Liver (tissue), 8 donors: ENCODE measurements at regions not wholly inside any gene's neighbourhood (a gene's known extent, or its start where the extent isn't known, plus 50 kb on each side); places are given as distances from the start of the nearest gene placed in this dataset.

Experiments used
- DNase-seq: peaks from one replicate; pipeline ENCODE4 v3.0.0-alpha.2; 2017; ENCODE audit warnings: low spot score
- H3K27ac ChIP-seq, 2 donors: one replicate each; pipeline ENCODE4 v1.7.0; 2013; ENCODE audit warnings: inconsistent platforms in 2 of 2, low read length in 2 of 2, control low read depth in 1 of 2, low read depth in 1 of 2, mild to moderate bottlenecking in 1 of 2
- H3K27me3 ChIP-seq, 4 donors: one replicate each; pipeline versions ENCODE4 v1.6.1 to v1.7.0; 2013; ENCODE audit warnings: low read length in 3 of 4, inconsistent platforms in 1 of 4, mild to moderate bottlenecking in 1 of 4, moderate library complexity in 1 of 4; ENCODE audit not compliant: control insufficient read depth in 4 of 4, insufficient read depth in 4 of 4
- H3K36me3 ChIP-seq, 4 donors: one replicate each; pipeline versions ENCODE4 v1.6.1 to v1.7.0; 2013; ENCODE audit warnings: low read length in 3 of 4, mild to moderate bottlenecking in 3 of 4, low read depth in 1 of 4, moderate library complexity in 1 of 4; ENCODE audit not compliant: control insufficient read depth in 4 of 4, insufficient read depth in 3 of 4
- H3K4me1 ChIP-seq, 4 donors: one replicate each; pipeline versions ENCODE4 v1.6.1 to v1.7.0; 2013; ENCODE audit warnings: low read length in 3 of 4, mild to moderate bottlenecking in 3 of 4, moderate library complexity in 1 of 4; ENCODE audit not compliant: control insufficient read depth in 4 of 4, insufficient read depth in 4 of 4
- H3K4me3 ChIP-seq, 3 donors: one replicate each; pipeline versions ENCODE4 v1.6.1 to v1.7.0; 2013; ENCODE audit warnings: low read length in 3 of 3, control low read depth in 1 of 3, low read depth in 1 of 3, mild to moderate bottlenecking in 1 of 3
- H3K9ac ChIP-seq, 2 donors: one replicate each; pipeline ENCODE4 v1.7.0; 2013; ENCODE audit warnings: low read length in 2 of 2, mild to moderate bottlenecking in 2 of 2, moderate library complexity in 2 of 2, control low read depth in 1 of 2, low read depth in 1 of 2
- H3K9me3 ChIP-seq, 4 donors: one replicate each; pipeline versions ENCODE4 v1.6.1 to v1.7.0; 2013; ENCODE audit warnings: low read length in 3 of 4; ENCODE audit not compliant: control insufficient read depth in 4 of 4
- ATF3 ChIP-seq: IDR thresholded peaks from 2 replicates; pipeline ENCODE4 v1.6.1; 2016; ENCODE audit warnings: antibody characterized with exemption
- CTCF ChIP-seq: fragments of 150-350 bp; IDR thresholded peaks from 2 replicates; pipeline ENCODE4 v1.5.1; 2017; ENCODE audit warnings: improper control_type of control experiment, low read depth, low read length; ENCODE audit not compliant: missing input control
- EGR1 ChIP-seq, 2 donors: IDR thresholded peaks; 2 replicates each; pipeline ENCODE4 v1.6.1; 2016 to 2018; ENCODE audit warnings: antibody characterized with exemption in 2 of 2, low read depth in 2 of 2
- FOXA1 ChIP-seq: IDR thresholded peaks from 2 replicates; pipeline ENCODE4 v1.6.1; 2016; ENCODE audit warnings: antibody characterized with exemption
- FOXA2 ChIP-seq: IDR thresholded peaks from 2 replicates; pipeline ENCODE4 v1.6.1; 2016; ENCODE audit warnings: antibody characterized with exemption
- GABPA ChIP-seq, 2 donors: IDR thresholded peaks in 1 of 2; conservative IDR thresholded peaks in 1 of 2; 2 replicates each; pipeline ENCODE4 v1.6.1; 2016; ENCODE audit warnings: antibody characterized with exemption in 2 of 2, mild to moderate bottlenecking in 1 of 2, moderate library complexity in 1 of 2
- HNF4A ChIP-seq, 2 donors: conservative IDR thresholded peaks; 2 replicates each; pipeline ENCODE4 v1.6.1; 2016; ENCODE audit warnings: antibody characterized with exemption in 2 of 2, mild to moderate bottlenecking in 2 of 2
- MAX ChIP-seq: IDR thresholded peaks from 2 replicates; pipeline ENCODE4 v1.6.1; 2016; ENCODE audit warnings: antibody characterized with exemption
- RAD21 ChIP-seq, 2 donors: IDR thresholded peaks; 2 replicates each; pipeline ENCODE4 v1.6.1; 2016; ENCODE audit warnings: antibody characterized with exemption in 2 of 2, mild to moderate bottlenecking in 2 of 2
- REST ChIP-seq: IDR thresholded peaks from 2 replicates; pipeline ENCODE4 v1.6.1; 2016; ENCODE audit warnings: antibody characterized with exemption, mild to moderate bottlenecking
- SP1 ChIP-seq: IDR thresholded peaks from 2 replicates; pipeline ENCODE4 v1.6.1; 2018; ENCODE audit warnings: antibody characterized with exemption, mild to moderate bottlenecking
- TAF1 ChIP-seq: conservative IDR thresholded peaks from 2 replicates; pipeline ENCODE4 v1.6.1; 2016; ENCODE audit warnings: antibody characterized with exemption, mild to moderate bottlenecking
- ZBTB33 ChIP-seq: IDR thresholded peaks from 2 replicates; pipeline ENCODE4 v1.6.1; 2016; ENCODE audit warnings: antibody characterized with exemption
- WGBS: extraction: QIAGEN DNeasy Blood & Tissue Kit; methylation state at CpG from one replicate; pipeline ENCODE4 v1.1.7; 2013; 5-methylcytosine and 5-hydroxymethylcytosine counted together
- donor health status: healthy.
- donor health status: healthy.
- donor health status: healthy.
- donor health status: healthy.
- donor health status: healthy.

GRCh38 chr9:22683700-22684075, 237.1 kb downstream of the DMRTA1 start:
- Histone ChIP-seq H3K27me3 (no peaks in the 10 kb centered on the region), H3K36me3 (peaks cover 0 to 4% (median 2%) of the 10 kb centered on the region in 4 donors), H3K4me1 (no peaks in the 10 kb centered on the region), H3K4me3 (no peak overlapping the region), H3K9me3 (peaks cover 0 to 2% (median 0%) of the 10 kb centered on the region in 4 donors), H3K9ac (no peak overlapping the region), H3K27ac (no peak overlapping the region)
- DNase-seq: no peak
- WGBS: 75% methylated on average over 2 of the region's 2 CpGs
- TF ChIP-seq FOXA1 (no peak), CTCF (no peak), HNF4A (conservative IDR thresholded peaks at IDR 0.05) (no peak), ATF3 (no peak)

GRCh38 chr9:22693156-22693555, 246.5 kb downstream of the DMRTA1 start:
- Histone ChIP-seq H3K4me1 (no peaks in the 10 kb centered on the region), H3K9ac (no peak overlapping the region), H3K27me3 (no peaks in the 10 kb centered on the region), H3K27ac (no peak overlapping the region), H3K36me3 (no peaks in the 10 kb centered on the region), H3K9me3 (no peaks in the 10 kb centered on the region), H3K4me3 (no peak overlapping the region)
- WGBS: 88% methylated on average over 2 of the region's 2 CpGs
- DNase-seq: no peak
- TF ChIP-seq RAD21 (IDR thresholded peaks at IDR 0.05): no peak
- TF ChIP-seq MAX: no peak

GRCh38 chr9:22700171-22700570, 253.5 kb downstream of the DMRTA1 start:
- Histone ChIP-seq H3K4me1 (no peaks in the 10 kb centered on the region), H3K9ac (no peak overlapping the region), H3K27me3 (no peaks in the 10 kb centered on the region), H3K4me3 (no peak overlapping the region), H3K27ac (no peak overlapping the region), H3K9me3 (no peaks in the 10 kb centered on the region), H3K36me3 (no peaks in the 10 kb centered on the region)
- TF ChIP-seq HNF4A (conservative IDR thresholded peaks at IDR 0.05) (no peak), MAX (no peak)
- no peak for DNase-seq

GRCh38 chr9:22718653-22719052, 272.0 kb downstream of the DMRTA1 start:
- H3K27me3 ChIP-seq: no peaks in the 10 kb centered on the region
- TF ChIP-seq TAF1: no peak
- no peak for TF ChIP-seq SP1
- TF ChIP-seq FOXA2: no peak
- TF ChIP-seq HNF4A (conservative IDR thresholded peaks at IDR 0.05): no peak
- no peak for TF ChIP-seq GABPA (IDR thresholded peaks at IDR 0.05 in 1 of 2, conservative IDR thresholded peaks at IDR 0.05 in 1 of 2)
- TF ChIP-seq EGR1 (IDR thresholded peaks at IDR 0.05; ENCODE audit: low read depth in 2 of 2): no peak
- TF ChIP-seq REST: no peak
- no peak for TF ChIP-seq RAD21 (IDR thresholded peaks at IDR 0.05)
- no peak for TF ChIP-seq ZBTB33
- H3K27ac ChIP-seq: no peak overlapping the region
- H3K4me3 ChIP-seq: no peak overlapping the region
- H3K9ac ChIP-seq: no peak overlapping the region
- H3K9me3 ChIP-seq: no peaks in the 10 kb centered on the region
- WGBS: 96% methylated on average over 1 of the region's 1 CpG
- DNase-seq: no peak
- no peaks in the 10 kb centered on the region for H3K4me1 ChIP-seq
- no peaks in the 10 kb centered on the region for H3K36me3 ChIP-seq
